Suprapubic skin (tissue), 4 donors: ENCODE measurements at regions not wholly inside any gene's neighbourhood (a gene's known extent, or its start where the extent isn't known, plus 50 kb on each side); places are given as distances from the start of the nearest gene placed in this dataset.
"Not testable (repeated sequence)": the region's sequence is repeated elsewhere in the genome, so short reads cannot be mapped to it uniquely, and the experiment has no call there.

Source experiments
- DNase-seq, 2 donors: peaks; one replicate each; pipeline ENCODE4 v3.0.0-alpha.2; 2019; ENCODE audit warnings: low spot score in 2 of 2
- H3K27ac ChIP-seq: fragments of 200-600 bp; sonication (generic); one replicate; pipeline ENCODE4 v1.5.1; 2019
- H3K27me3 ChIP-seq: fragments of 200-600 bp; sonication (generic); one replicate; pipeline ENCODE4 v1.5.1; 2019
- H3K36me3 ChIP-seq: fragments of 200-600 bp; sonication (generic); one replicate; pipeline ENCODE4 v1.5.1; 2019
- H3K4me1 ChIP-seq: fragments of 200-600 bp; sonication (generic); one replicate; pipeline ENCODE4 v1.5.1; 2019
- H3K4me3 ChIP-seq: fragments of 200-600 bp; sonication (generic); one replicate; pipeline ENCODE4 v1.5.1; 2019; ENCODE audit warnings: mild to moderate bottlenecking
- H3K9me3 ChIP-seq: fragments of 200-600 bp; sonication (generic); one replicate; pipeline ENCODE4 v1.5.1; 2019
- CTCF ChIP-seq, 2 donors: fragments of 200-600 bp in 1 of 2; fragments of 450-650 bp in 1 of 2; sonication (generic) in 1 of 2; IDR thresholded peaks; one replicate each; pipeline ENCODE4 v1.5.1; 2016 to 2019; ENCODE audit warnings: antibody characterized with exemption in 2 of 2, mild to moderate bottlenecking in 1 of 2, moderate library complexity in 1 of 2
- EP300 ChIP-seq: sonication (generic); formaldehyde crosslinking; IDR thresholded peaks from one replicate; pipeline ENCODE4 v1.6.1; 2017; ENCODE audit warnings: antibody characterized with exemption
- POLR2A ChIP-seq, 2 donors: fragments of 450-650 bp; IDR thresholded peaks; one replicate each; pipeline ENCODE4 v1.6.1; 2017; ENCODE audit warnings: antibody characterized with exemption in 2 of 2, mild to moderate bottlenecking in 2 of 2, moderate library complexity in 2 of 2
- POLR2AphosphoS5 ChIP-seq, 3 donors: sonication (generic); formaldehyde crosslinking; IDR thresholded peaks; one replicate each; pipeline ENCODE4 v1.6.1; 2017; ENCODE audit warnings: antibody characterized with exemption in 3 of 3
- WGBS: methylation state at CpG from one replicate; pipeline ENCODE4 v1.1.5; 2018; 5-methylcytosine and 5-hydroxymethylcytosine counted together

GRCh38 chr7:109659261-109659660, 1089.6 kb downstream of the DNAJB9 start:
- WGBS = 72% methylated on average over 2 of the region's 2 CpGs
- no peaks in the 10 kb centered on the region for H3K27me3 ChIP-seq
- TF ChIP-seq CTCF (IDR thresholded peaks at IDR 0.05) = no peak
- TF ChIP-seq EP300 = no peak
- no peak for TF ChIP-seq POLR2AphosphoS5 (IDR thresholded peaks at IDR 0.05)
- no peak overlapping the region for H3K27ac ChIP-seq
- no peak for DNase-seq
- no peaks in the 10 kb centered on the region for H3K36me3 ChIP-seq
- H3K4me3 ChIP-seq = no peak overlapping the region
- no peaks in the 10 kb centered on the region for H3K9me3 ChIP-seq
- no peaks in the 10 kb centered on the region for H3K4me1 ChIP-seq

GRCh38 chr7:109660401-109660800, 1090.7 kb downstream of the DNAJB9 start:
- no peak overlapping the region for H3K4me3 ChIP-seq
- H3K36me3 ChIP-seq = no peaks in the 10 kb centered on the region
- 42% methylated on average over 4 of the region's 4 CpGs for WGBS
- DNase-seq = no peak
- no peaks in the 10 kb centered on the region for H3K9me3 ChIP-seq
- H3K27me3 ChIP-seq = no peaks in the 10 kb centered on the region
- H3K27ac ChIP-seq = no peak overlapping the region
- TF ChIP-seq POLR2A (IDR thresholded peaks at IDR 0.05) (no peak), EP300 (no peak), CTCF (IDR thresholded peaks at IDR 0.05) (no peak), POLR2AphosphoS5 (IDR thresholded peaks at IDR 0.05) (no peak)
- H3K4me1 ChIP-seq = no peaks in the 10 kb centered on the region

- Histone ChIP-seq H3K4me1 (no peaks in the 10 kb centered on the region), H3K27ac (no peak overlapping the region), H3K27me3 (no peaks in the 10 kb centered on the region), H3K9me3 (no peaks in the 10 kb centered on the region), H3K36me3 (no peaks in the 10 kb centered on the region), H3K4me3 (no peak overlapping the region)
- TF ChIP-seq CTCF (IDR thresholded peaks at IDR 0.05) (no peak), EP300 (no peak), POLR2AphosphoS5 (IDR thresholded peaks at IDR 0.05) (no peak)
- DNase-seq = no peak
- WGBS = 59% methylated on average over 3 of the region's 3 CpGs
Observed at GRCh38 chr7:109663806-109664205, 1094.1 kb downstream of the DNAJB9 start.

- DNase-seq, H3K9me3 ChIP-seq, H3K4me3 ChIP-seq, H3K4me1 ChIP-seq, H3K27ac ChIP-seq, H3K27me3 ChIP-seq, H3K36me3 ChIP-seq: not testable (repeated sequence)
- 89% methylated on average over 2 of the region's 2 CpGs for WGBS
Observed at GRCh38 chr7:109687269-109687668, 1117.6 kb downstream of the DNAJB9 start.

- H3K4me3 ChIP-seq, H3K27ac ChIP-seq, H3K4me1 ChIP-seq, H3K9me3 ChIP-seq, H3K27me3 ChIP-seq, H3K36me3 ChIP-seq, DNase-seq: not testable (repeated sequence)
- WGBS = 63% methylated on average over 4 of the region's 4 CpGs
Observed at GRCh38 chr7:109692613-109693012, 1122.9 kb downstream of the DNAJB9 start.

- Histone ChIP-seq H3K36me3 (no peaks in the 10 kb centered on the region), H3K27ac (no peak overlapping the region), H3K27me3 (no peaks in the 10 kb centered on the region), H3K4me1 (no peaks in the 10 kb centered on the region), H3K4me3 (no peak overlapping the region), H3K9me3 (peaks cover 4% of the 10 kb centered on the region)
- no peak for DNase-seq
- WGBS = 32% methylated on average over 4 of the region's 4 CpGs
- TF ChIP-seq POLR2AphosphoS5 (IDR thresholded peaks at IDR 0.05) = no peak
- no peak for TF ChIP-seq EP300
- no peak for TF ChIP-seq CTCF (IDR thresholded peaks at IDR 0.05)
- no peak for TF ChIP-seq POLR2A (IDR thresholded peaks at IDR 0.05)
Observed at GRCh38 chr7:109694149-109695071, 1124.7 kb downstream of the DNAJB9 start.
